ENCODE measurements at regions not wholly inside any gene's neighbourhood (a gene's known extent, or its start where the extent isn't known, plus 50 kb on each side); places are given as distances from the start of the nearest gene placed in this dataset.

DNA sequence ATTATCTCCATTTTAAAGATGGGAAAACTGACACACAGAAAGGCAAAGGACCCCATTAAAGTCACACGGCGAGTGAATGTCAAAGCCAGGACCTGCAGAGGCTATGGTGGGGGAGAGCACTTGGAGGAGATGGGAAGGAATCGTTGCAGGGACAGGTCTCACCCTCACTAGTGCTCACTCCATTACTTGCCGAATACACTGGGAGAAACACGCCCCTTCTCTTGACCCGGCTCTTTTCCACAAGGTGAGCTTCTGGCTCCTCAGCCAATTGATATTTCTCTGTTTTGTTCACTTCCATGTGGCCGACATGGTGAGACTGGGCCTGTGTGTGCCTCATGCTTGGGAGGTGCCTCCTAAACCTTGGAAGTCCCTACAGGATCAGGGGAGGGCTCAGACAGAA, 117.8 kb upstream of the KCNG1 start:
- 80% methylated on average over 2 of the region's 7 CpGs; no CpG with 5 or more reads in 1 of the 2 experiments for WGBS, 2 experiments (ENCODE audit: extremely low coverage in 2 of 2, insufficient read length in 1 of 2)
- in situ Hi-C loops (cut with MboI; ENCODE audit: low sequenced_read_pairs) = no loop called here
- no peak overlapping the region for H2BK15ac ChIP-seq (ENCODE audit: low read depth, low read length)

More for the DNA sequence above, 117.8 kb upstream of the KCNG1 start:
- H3K9ac ChIP-seq (ENCODE audit: low read depth, low read length) = no peak overlapping the region
- no peak overlapping the region for H4K5ac ChIP-seq (ENCODE audit: low read depth, low read length)
- H3K56ac ChIP-seq (ENCODE audit: extremely low read depth, insufficient read depth, low read length) = no peak overlapping the region
- no peak overlapping the region for H4K91ac ChIP-seq (ENCODE audit: insufficient read depth, low read depth, low read length)
- H4K8ac ChIP-seq (ENCODE audit: low read depth in 2 of 2, low read length in 2 of 2) = no peak overlapping the region
- no peaks in the 10 kb centered on the region for H4K20me1 ChIP-seq (ENCODE audit: insufficient read depth, low read length)
- H2BK20ac ChIP-seq (ENCODE audit: low read depth, low read length) = no peak overlapping the region
- no peak overlapping the region for H2BK120ac ChIP-seq (ENCODE audit: low read depth, low read length)
- no peak overlapping the region for H2AK5ac ChIP-seq (ENCODE audit: low read depth, low read length)
- dilution Hi-C loops (cut with HindIII; ENCODE audit: low sequenced_read_pairs, unreplicated experiment) = no loop called here
- intact Hi-C loops (cut with micrococcal nuclease) = no loop called here
- no peak overlapping the region for H2AK9ac ChIP-seq (replicated peaks; ENCODE audit: low read depth, low read length, poor library complexity)
- H3K18ac ChIP-seq (ENCODE audit: low read depth, low read length) = no peak overlapping the region
- no peaks in the 10 kb centered on the region for H3K36me3 ChIP-seq (ENCODE audit: control insufficient read depth, insufficient read depth, low read length)
- H2AFZ ChIP-seq (replicated peaks; ENCODE audit: low read length, poor library complexity) = no peak overlapping the region
- H3K14ac ChIP-seq (replicated peaks; ENCODE audit: low read depth, low read length) = no peak overlapping the region
- no peak overlapping the region for H3K4ac ChIP-seq (ENCODE audit: low read depth, low read length)
- DNase-seq (no peak), ATAC-seq (ENCODE audit: low read depth) (no peak)
- no peak overlapping the region for H2BK5ac ChIP-seq (ENCODE audit: low read depth, low read length, poor library complexity, severe bottlenecking)
- ChIA-PET POLR2A (ENCODE audit: unreplicated experiment) (no interaction called here), CTCF (no interaction called here)
- peaks cover 6% of the 10 kb centered on the region for H3K9me3 ChIP-seq (ENCODE audit: control insufficient read depth, insufficient read depth, low read length)
- no peak for TF ChIP-seq RFX5 (IDR thresholded peaks at IDR 0.05; ENCODE audit: low read depth, low read length)
- TF ChIP-seq RCOR1 (IDR thresholded peaks at IDR 0.05; ENCODE audit: insufficient replicate concordance, low read length) = no peak
- no TSS peak for BruUV-seq (replicated peaks)
- H3K79me1 ChIP-seq (ENCODE audit: low read depth in 1 of 2, low read length in 2 of 2) = no peaks in the 10 kb centered on the region
- H3K27me3 ChIP-seq (ENCODE audit: control insufficient read depth, insufficient read depth, low read length) = peaks cover 35% of the 10 kb centered on the region
- H3K4me2 ChIP-seq (ENCODE audit: low read depth, low read length) = no peak overlapping the region
- no peak overlapping the region for H3K4me3 ChIP-seq (ENCODE audit: insufficient read depth, low read depth, low read length)
- no peak overlapping the region for H3K27ac ChIP-seq (ENCODE audit: insufficient read depth, low read length)
- H3K9me1 ChIP-seq (ENCODE audit: insufficient read depth, low read length) = no peaks in the 10 kb centered on the region
- H3K23ac ChIP-seq (ENCODE audit: low read depth, low read length) = no peak overlapping the region
- no peaks in the 10 kb centered on the region for H3K4me1 ChIP-seq (ENCODE audit: control insufficient read depth, insufficient read depth, low read length)

Measured in IMR-90 (cell line).